ENCODE measurements at regions not wholly inside any gene's neighbourhood (a gene's known extent, or its start where the extent isn't known, plus 50 kb on each side); places are given as distances from the start of the nearest gene placed in this dataset.

DNA sequence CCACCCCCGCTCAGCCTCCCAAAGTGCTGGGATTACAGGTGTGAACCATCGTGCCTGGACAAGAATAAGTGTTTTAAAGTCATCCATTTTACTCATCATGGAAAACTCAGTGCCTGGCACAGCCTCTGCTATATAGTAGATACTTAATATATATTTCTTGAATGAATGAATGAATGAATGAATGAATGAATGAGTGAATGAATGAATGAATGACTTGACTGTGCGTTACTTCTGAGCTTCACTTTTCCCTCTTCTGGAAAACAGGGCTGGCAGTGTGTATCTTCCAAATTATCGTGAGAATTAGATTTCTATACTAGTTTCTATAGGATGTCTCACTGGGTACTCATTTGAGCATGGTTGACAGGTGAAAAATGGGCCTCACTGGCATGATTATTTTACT lies 307.3 kb upstream of the ERCC4 start:
- Histone ChIP-seq H2BK20ac (ENCODE audit: low read depth, low read length, poor library complexity, severe bottlenecking) (no peak overlapping the region), H3K4ac (ENCODE audit: low read depth, low read length) (no peak overlapping the region), H3K14ac (ENCODE audit: insufficient read depth, low read length) (no peak overlapping the region), H3K4me1 (ENCODE audit: insufficient read depth, low read length) (peaks cover 4% of the 10 kb centered on the region; the same call in 1 of the 2 replicates), H3K27ac (ENCODE audit: insufficient read length, low read depth, low read length) (no peak overlapping the region), H3K79me2 (ENCODE audit: insufficient read depth, low read length) (no peaks in the 10 kb centered on the region), H3K9ac (ENCODE audit: extremely low read depth, insufficient read length, low read length) (no peak overlapping the region), H3K27me3 (ENCODE audit: insufficient read depth, low read length) (no peaks in the 10 kb centered on the region), H4K8ac (replicated peaks; ENCODE audit: insufficient read length, low read depth, low read length) (no peak overlapping the region), H3K4me2 (ENCODE audit: insufficient read depth, insufficient read length, low read length) (no peak overlapping the region), H3K79me1 (ENCODE audit: insufficient read depth, low read depth, low read length, poor library complexity, severe bottlenecking) (no peaks in the 10 kb centered on the region), H2BK12ac (ENCODE audit: insufficient read length, low read depth, low read length) (no peak overlapping the region), H3K56ac (ENCODE audit: insufficient read length, low read depth, low read length) (no peak overlapping the region), H3K23ac (ENCODE audit: insufficient read length, low read depth, low read length) (no peak overlapping the region), H2BK120ac (ENCODE audit: low read depth, low read length, poor library complexity, severe bottlenecking) (no peak overlapping the region), H3T11ph (ENCODE audit: low read length) (no peak overlapping the region), H2AK5ac (ENCODE audit: insufficient read length, low read length) (no peak overlapping the region), H3K23me2 (ENCODE audit: insufficient read length, low read depth, low read length, poor library complexity, severe bottlenecking) (no peaks in the 10 kb centered on the region), H2AFZ (ENCODE audit: low read length) (no peak overlapping the region), H2BK15ac (ENCODE audit: low read depth, low read length) (no peak overlapping the region), H4K91ac (ENCODE audit: insufficient read length, low read depth, low read length) (no peak overlapping the region), H3K9me3 (ENCODE audit: control insufficient read depth, low read depth, low read length) (no peaks in the 10 kb centered on the region), H2BK5ac (ENCODE audit: insufficient read length, low read length) (no peak overlapping the region), H4K20me1 (ENCODE audit: control insufficient read depth, insufficient read depth, insufficient read length) (no peaks in the 10 kb centered on the region), H4K5ac (ENCODE audit: insufficient read length, low read depth, low read length) (no peak overlapping the region), H3K18ac (ENCODE audit: insufficient read length, low read depth, low read length) (no peak overlapping the region)
- Mint-ChIP-seq H3K4me3 (no peak overlapping the region), H3K27ac (no peak overlapping the region), H3K36me3 (ENCODE audit: insufficient read depth in 1 of 3, low read depth in 3 of 3) (no peaks in the 10 kb centered on the region; a peak in 3 of 7 replicates), H3K27me3 (ENCODE audit: low read depth) (no peaks in the 10 kb centered on the region), H3K4me1 (peaks cover 34 to 37% of the 10 kb centered on the region in 2 experiments), H3K9me3 (peaks cover 0 to 1% of the 10 kb centered on the region in 2 experiments; a peak in 1 of 5 replicates)
- no peak for DNase-seq
- no CpG with 5 or more reads among the region's 4 CpGs for WGBS (ENCODE audit: extremely low coverage, insufficient read length, low lambda C conversion rate)
- TF ChIP-seq, protein P1, sequence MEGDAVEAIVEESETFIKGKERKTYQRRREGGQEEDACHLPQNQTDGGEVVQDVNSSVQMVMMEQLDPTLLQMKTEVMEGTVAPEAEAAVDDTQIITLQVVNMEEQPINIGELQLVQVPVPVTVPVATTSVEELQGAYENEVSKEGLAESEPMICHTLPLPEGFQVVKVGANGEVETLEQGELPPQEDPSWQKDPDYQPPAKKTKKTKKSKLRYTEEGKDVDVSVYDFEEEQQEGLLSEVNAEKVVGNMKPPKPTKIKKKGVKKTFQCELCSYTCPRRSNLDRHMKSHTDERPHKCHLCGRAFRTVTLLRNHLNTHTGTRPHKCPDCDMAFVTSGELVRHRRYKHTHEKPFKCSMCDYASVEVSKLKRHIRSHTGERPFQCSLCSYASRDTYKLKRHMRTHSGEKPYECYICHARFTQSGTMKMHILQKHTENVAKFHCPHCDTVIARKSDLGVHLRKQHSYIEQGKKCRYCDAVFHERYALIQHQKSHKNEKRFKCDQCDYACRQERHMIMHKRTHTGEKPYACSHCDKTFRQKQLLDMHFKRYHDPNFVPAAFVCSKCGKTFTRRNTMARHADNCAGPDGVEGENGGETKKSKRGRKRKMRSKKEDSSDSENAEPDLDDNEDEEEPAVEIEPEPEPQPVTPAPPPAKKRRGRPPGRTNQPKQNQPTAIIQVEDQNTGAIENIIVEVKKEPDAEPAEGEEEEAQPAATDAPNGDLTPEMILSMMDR (conservative IDR thresholded peaks at IDR 0.05), result no peak
